ENCODE measurements at regions not wholly inside any gene's neighbourhood (a gene's known extent, or its start where the extent isn't known, plus 50 kb on each side); places are given as distances from the start of the nearest gene placed in this dataset.
A peak's percentile ranks its signal among the peaks of the same experiment; 100 is the strongest.

- CTCF ChIA-PET = interaction anchor here (1.0 to 1.2 kb wide), 2 partner anchors 8 to 408 kb away, joined by 4 read pairs; no protein-coding TSS in a partner anchor
- no peak for DNase-seq
These were observed 151.4 kb upstream of the PAPPA start for GRCh38 chr9:116002181-116002580.

GRCh38 chr9:116002624-116003023, 151.0 kb upstream of the PAPPA start:
- no peaks in the 10 kb centered on the region for H3K79me2 ChIP-seq (ENCODE audit: insufficient read depth)
- no peaks in the 10 kb centered on the region for H4K20me1 ChIP-seq (ENCODE audit: insufficient read depth)
- H3K27ac ChIP-seq (ENCODE audit: low read depth in 2 of 2, low read length in 1 of 2) = peak overlapping the region in 1 of 2 experiments; percentile 4; a peak in 1 of 4 replicates
- H3F3A ChIP-seq (replicated peaks; ENCODE audit: insufficient read depth) = peaks cover 19% of the 10 kb centered on the region
- no peaks in the 10 kb centered on the region for H3K27me3 ChIP-seq (ENCODE audit: insufficient read depth)
- no peaks in the 10 kb centered on the region for H3K36me3 ChIP-seq (replicated peaks in 1 of 2; ENCODE audit: control insufficient read depth in 1 of 2, insufficient read depth in 2 of 2, low read length in 1 of 2)
- no peak overlapping the region for H3K4me3 ChIP-seq (ENCODE audit: low read depth in 2 of 2, low read length in 1 of 2)
- CTCF ChIA-PET = interaction anchor here (1.2 kb wide), 1 partner anchor 409 kb away, joined by 4 read pairs; no protein-coding TSS in a partner anchor
- H3K4me2 ChIP-seq = no peak overlapping the region
- H3K9ac ChIP-seq = no peak overlapping the region
- no peaks in the 10 kb centered on the region for H3K9me2 ChIP-seq
- POLR2A ChIA-PET = no interaction called here
- peaks cover 2 to 22% of the 10 kb centered on the region in 2 experiments for H3K4me1 ChIP-seq (ENCODE audit: control insufficient read depth in 1 of 2, insufficient read depth in 2 of 2, low read depth in 1 of 2, low read length in 1 of 2)
- whole genome bisulfite sequencing (ENCODE audit: low lambda C conversion rate) = 73% methylated on average over 3 of the region's 3 CpGs
- no peak for DNase-seq
- TF ChIP-seq CTCF (IDR thresholded peaks at IDR 0.05) (no peak), TEAD4 (IDR thresholded peaks at IDR 0.05; ENCODE audit: borderline replicate concordance, insufficient read depth) (no peak), NFIC (IDR thresholded peaks at IDR 0.05; ENCODE audit: borderline replicate concordance) (no peak), GABPA (IDR thresholded peaks at IDR 0.05; ENCODE audit: low read depth) (no peak), EP300 (IDR thresholded peaks at IDR 0.05; ENCODE audit: borderline replicate concordance in 1 of 2, low read depth in 1 of 2, low read length in 1 of 2) (no peak), ELF1 (IDR thresholded peaks at IDR 0.05) (no peak)
- no peaks in the 10 kb centered on the region for H3K9me3 ChIP-seq
- no peak overlapping the region for H2AFZ ChIP-seq (ENCODE audit: low read depth)

More at GRCh38 chr9:116002181-116002580, 151.4 kb upstream of the PAPPA start:
- Histone ChIP-seq H3K4me1 (ENCODE audit: control insufficient read depth in 1 of 2, insufficient read depth in 2 of 2, low read depth in 1 of 2, low read length in 1 of 2) (peaks cover 2 to 26% of the 10 kb centered on the region in 2 experiments), H4K20me1 (ENCODE audit: insufficient read depth) (no peaks in the 10 kb centered on the region), H3K4me2 (no peak overlapping the region), H3K4me3 (ENCODE audit: low read depth in 2 of 2, low read length in 1 of 2) (no peak overlapping the region), H3K27ac (ENCODE audit: low read depth in 2 of 2, low read length in 1 of 2) (peak overlapping the region in 1 of 2 experiments; percentile 4; a peak in 1 of 4 replicates), H3K79me2 (ENCODE audit: insufficient read depth) (no peaks in the 10 kb centered on the region), H3K9ac (no peak overlapping the region), H3K9me2 (no peaks in the 10 kb centered on the region), H3F3A (replicated peaks; ENCODE audit: insufficient read depth) (peaks cover 24% of the 10 kb centered on the region), H2AFZ (ENCODE audit: low read depth) (no peak overlapping the region), H3K36me3 (replicated peaks in 1 of 2; ENCODE audit: control insufficient read depth in 1 of 2, insufficient read depth in 2 of 2, low read length in 1 of 2) (no peaks in the 10 kb centered on the region), H3K9me3 (no peaks in the 10 kb centered on the region), H3K27me3 (ENCODE audit: insufficient read depth) (no peaks in the 10 kb centered on the region)
- TF ChIP-seq YY1 (IDR thresholded peaks at IDR 0.05; ENCODE audit: low read depth) (no peak), MEF2A (IDR thresholded peaks at IDR 0.05; ENCODE audit: borderline replicate concordance, low read depth) (no peak), JUND (IDR thresholded peaks at IDR 0.05) (no peak), USF1 (IDR thresholded peaks at IDR 0.05; ENCODE audit: borderline replicate concordance, low read depth) (no peak)
- 89% methylated on average over 5 of the region's 5 CpGs for WGBS (ENCODE audit: low lambda C conversion rate)
- POLR2A ChIA-PET = no interaction called here

GRCh38 chr9:116003397-116003796, 150.2 kb upstream of the PAPPA start:
- Histone ChIP-seq H3K27me3 (ENCODE audit: insufficient read depth) (no peaks in the 10 kb centered on the region), H3K9ac (no peak overlapping the region), H3K4me1 (ENCODE audit: control insufficient read depth in 1 of 2, insufficient read depth in 2 of 2, low read depth in 1 of 2, low read length in 1 of 2) (peaks cover 2 to 21% of the 10 kb centered on the region in 2 experiments; a peak in 3 of 4 replicates), H3K36me3 (replicated peaks in 1 of 2; ENCODE audit: control insufficient read depth in 1 of 2, insufficient read depth in 2 of 2, low read length in 1 of 2) (no peaks in the 10 kb centered on the region), H3K27ac (ENCODE audit: low read depth in 2 of 2, low read length in 1 of 2) (no peak overlapping the region), H4K20me1 (ENCODE audit: insufficient read depth) (no peaks in the 10 kb centered on the region), H3K9me3 (no peaks in the 10 kb centered on the region), H3K4me3 (ENCODE audit: low read depth in 2 of 2, low read length in 1 of 2) (no peak overlapping the region), H2AFZ (ENCODE audit: low read depth) (no peak overlapping the region), H3K9me2 (no peaks in the 10 kb centered on the region), H3F3A (replicated peaks; ENCODE audit: insufficient read depth) (peaks cover 15% of the 10 kb centered on the region), H3K4me2 (no peak overlapping the region), H3K79me2 (ENCODE audit: insufficient read depth) (no peaks in the 10 kb centered on the region)
- POLR2A ChIA-PET = no interaction called here
- no peak for TF ChIP-seq JUND (IDR thresholded peaks at IDR 0.05)
- TF ChIP-seq ZBTB33 (IDR thresholded peaks at IDR 0.05; ENCODE audit: borderline replicate concordance, low read depth) = no peak
- no peak for DNase-seq
- 91% methylated on average over 1 of the region's 1 CpG for WGBS (ENCODE audit: low lambda C conversion rate)
- CTCF ChIA-PET = no interaction called here

Measured in SK-N-SH (cell line).